ENCODE measurements at regions not wholly inside any gene's neighbourhood (a gene's known extent, or its start where the extent isn't known, plus 50 kb on each side); places are given as distances from the start of the nearest gene placed in this dataset.
"Not testable (repeated sequence)": the region's sequence is repeated elsewhere in the genome, so short reads cannot be mapped to it uniquely, and the experiment has no call there.

- DNase-seq = no peak
Observed at GRCh38 chr4:3645711-3646679, 113.8 kb upstream of the LRPAP1 start.

- DNase-seq = no peak
Observed at GRCh38 chr4:3644849-3645627, 112.8 kb upstream of the LRPAP1 start.

GRCh38 chr4:3643518-3644433 lies 111.6 kb upstream of the LRPAP1 start:
- no peak for DNase-seq

DNA sequence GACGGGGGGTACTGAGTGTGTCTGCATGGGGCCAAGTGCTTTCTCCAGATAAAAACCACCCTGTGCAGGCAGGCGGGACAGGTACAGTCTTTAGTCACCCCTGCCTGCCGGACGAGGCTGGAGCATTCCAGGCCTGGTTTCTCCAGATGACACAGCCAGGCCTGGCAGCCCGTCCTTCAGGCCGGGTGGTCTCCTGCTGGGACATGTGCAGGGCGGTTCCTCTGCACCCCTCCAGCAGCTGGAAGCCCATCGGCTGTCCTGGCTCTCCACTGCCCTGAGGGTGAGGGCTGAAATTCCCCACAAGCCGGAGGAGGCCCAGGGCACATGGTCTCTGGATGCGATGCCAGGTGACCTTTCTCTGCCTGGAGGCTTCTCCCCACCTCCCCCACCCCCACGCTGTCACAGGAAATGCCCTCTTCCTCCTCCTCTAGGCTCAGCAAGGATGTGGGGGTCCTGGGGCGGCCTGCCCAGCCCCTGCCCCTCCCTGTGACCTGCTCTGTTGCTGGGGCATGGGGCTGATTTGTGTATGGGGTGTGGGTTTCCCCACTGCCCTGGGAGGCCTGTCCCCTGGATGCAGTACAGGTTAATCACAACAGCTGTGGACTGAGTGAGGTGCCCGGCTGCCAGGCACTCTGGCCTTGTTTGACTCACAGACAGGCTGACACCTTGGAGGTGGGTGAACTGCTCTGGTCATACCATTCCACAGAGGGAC lies 110.7 kb upstream of the LRPAP1 start:
- no peak for DNase-seq

GRCh38 chr4:3642056-3642630 lies 109.9 kb upstream of the LRPAP1 start:
- DNase-seq = no peak

DNA sequence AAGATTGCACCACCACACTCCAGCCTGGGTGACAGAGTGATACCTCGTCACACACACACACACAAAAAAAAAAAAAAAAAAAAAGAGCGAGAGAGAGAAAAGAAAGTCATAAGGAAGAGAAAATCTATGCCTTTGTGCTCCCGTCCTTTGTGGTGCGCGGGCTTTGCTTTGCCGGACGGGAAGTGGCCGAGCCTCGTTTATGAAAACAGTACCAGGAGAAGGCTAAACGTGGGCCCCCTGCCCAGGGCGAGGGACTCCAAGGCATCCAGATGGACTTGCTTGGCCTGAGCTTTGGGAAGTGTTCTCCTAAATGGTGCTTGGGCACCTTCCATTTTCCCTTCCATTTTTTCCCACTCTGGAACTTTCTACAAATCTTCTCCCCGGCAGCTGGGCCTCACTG lies 109.3 kb upstream of the LRPAP1 start:
- no peak for DNase-seq

GRCh38 chr4:3640587-3640962 lies 108.4 kb upstream of the LRPAP1 start:
- DNase-seq = no peak

- DNase-seq = no peak
Observed at GRCh38 chr4:3639613-3640586, 107.7 kb upstream of the LRPAP1 start.

- no peak for DNase-seq
Observed at GRCh38 chr4:3638080-3638795, 106.0 kb upstream of the LRPAP1 start.

DNA sequence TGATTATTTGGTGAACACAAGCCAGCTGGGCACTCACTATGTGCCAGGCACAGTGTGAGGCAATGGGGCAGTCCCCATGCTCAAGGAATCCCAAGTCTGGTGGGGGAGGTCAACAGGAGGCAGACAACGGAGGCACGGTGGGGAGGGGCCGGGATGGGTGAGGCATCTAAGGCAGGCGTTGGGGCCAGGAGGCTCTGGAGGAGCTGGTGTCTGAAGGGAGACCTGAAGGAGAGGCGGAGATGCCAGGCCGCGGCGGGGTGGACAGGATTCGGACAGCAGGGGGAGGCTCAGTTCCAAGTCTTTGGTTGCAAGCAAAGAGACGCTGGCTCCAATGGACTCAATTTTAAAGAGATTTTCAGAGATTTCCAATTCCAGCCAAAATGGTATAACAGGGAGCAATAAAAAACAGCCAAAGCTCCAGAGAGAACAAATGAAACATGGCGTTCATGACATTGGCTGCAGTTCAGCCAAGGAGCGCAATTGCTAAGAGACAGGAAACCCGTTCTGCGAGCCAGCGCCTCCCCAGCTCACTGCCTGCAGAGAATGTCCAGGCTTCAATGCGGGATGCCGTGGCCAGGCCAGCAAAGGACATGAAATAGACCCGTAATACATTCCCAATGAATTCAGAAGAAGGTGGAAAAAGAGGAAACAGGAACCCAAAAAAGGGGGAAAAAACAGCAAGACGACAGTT lies 105.2 kb upstream of the LRPAP1 start:
- DNase-seq = no peak

GRCh38 chr4:3636646-3637320 lies 104.6 kb upstream of the LRPAP1 start:
- no peak for DNase-seq

- not testable (repeated sequence) for DNase-seq
Observed at GRCh38 chr4:3636020-3636419, 103.8 kb upstream of the LRPAP1 start.

DNA sequence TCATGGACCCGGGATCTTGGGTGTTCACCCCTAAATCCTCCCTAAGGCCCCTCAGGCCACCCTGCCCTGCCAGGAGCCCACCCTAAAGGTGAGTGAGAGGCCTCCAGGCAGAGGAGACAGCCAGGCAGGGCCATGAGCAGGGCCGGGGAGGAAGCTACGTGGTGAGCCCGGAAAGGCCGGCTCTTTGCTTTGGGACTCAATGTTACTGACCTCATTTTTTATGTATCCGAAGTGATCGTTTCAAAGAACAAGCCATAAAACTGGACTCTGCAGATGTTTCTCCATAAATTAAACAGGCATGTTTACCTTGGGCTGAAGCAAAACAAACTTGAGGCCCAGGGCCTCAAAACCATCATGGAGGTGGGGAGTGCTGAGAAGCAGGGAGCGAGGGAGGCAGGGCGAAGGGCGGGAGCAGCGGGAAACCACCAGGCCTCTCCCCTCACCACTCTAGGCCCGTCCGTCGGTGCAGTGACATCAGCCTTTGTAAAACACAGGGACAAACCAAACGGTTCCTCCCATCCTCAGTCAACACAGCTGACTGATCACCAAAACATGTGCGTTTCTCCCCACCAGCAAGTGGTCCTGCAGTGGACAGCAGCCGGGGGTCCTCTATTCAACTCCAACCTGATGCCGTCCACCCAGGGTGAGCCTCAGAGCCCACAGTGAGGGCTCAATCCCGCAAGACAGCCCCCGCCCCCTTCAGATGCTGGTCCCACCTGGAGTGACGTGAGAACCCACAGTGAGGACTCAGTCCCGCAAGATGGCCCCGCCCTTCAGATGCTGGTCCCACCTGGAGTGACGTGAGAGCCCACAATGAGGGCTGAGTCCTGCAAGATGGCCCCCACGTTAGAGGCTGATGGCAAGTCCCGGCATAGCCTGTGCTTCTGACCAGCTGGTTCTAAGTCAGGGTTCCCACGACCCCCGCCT lies 102.9 kb upstream of the LRPAP1 start:
- no peak for DNase-seq

- DNase-seq = no peak
Observed at GRCh38 chr4:3634281-3634857, 102.1 kb upstream of the LRPAP1 start.

GRCh38 chr4:3633277-3633676 lies 101.1 kb upstream of the LRPAP1 start:
- not testable (repeated sequence) for DNase-seq

- DNase-seq = not testable (repeated sequence)
Observed at GRCh38 chr4:3632794-3633193, 100.6 kb upstream of the LRPAP1 start.
